SK-N-SH (cell line): ENCODE measurements at regions not wholly inside any gene's neighbourhood (a gene's known extent, or its start where the extent isn't known, plus 50 kb on each side); places are given as distances from the start of the nearest gene placed in this dataset.

Source experiments
- CTCF ChIA-PET: fragments of 300-600, 350-600 bp; formaldehyde crosslinking; extraction: SDS; loops from one replicate; lab custom pipeline; 2021; lab: Yijun Ruan, JAX
- POLR2A ChIA-PET: fragments of 350-600 bp; sonication (Branson Sonifier 250); formaldehyde crosslinking; extraction: SDS; loops from one replicate; lab custom pipeline; 2020; ENCODE audit warnings: antibody characterized with exemption, inconsistent platforms; lab: Yijun Ruan, JAX
- DNase-seq: peaks from one replicate; pipeline ENCODE4 v3.0.0; 2012
- H2AFZ ChIP-seq: fragments of 200-600 bp; sonication (generic); 2 replicates; pipeline ENCODE4 v1.8.1; 2016; ENCODE audit warnings: antibody characterized with exemption, mild to moderate bottlenecking, low read depth
- H3F3A ChIP-seq: fragments of 200-600 bp; sonication (generic); replicated peaks from 2 replicates; pipeline ENCODE3; 2016; ENCODE audit warnings: antibody characterized with exemption, mild to moderate bottlenecking; ENCODE audit not compliant: insufficient read depth
- H3K27ac ChIP-seq, 2 experiments: fragments of 200-500 bp in 1 of 2; fragments of 200-600 bp in 1 of 2; sonication (Bioruptor generic) in 1 of 2; sonication (generic), shearing (Covaris generic) in 1 of 2; 2 replicates each; pipeline versions ENCODE4 v1.5.1 to v1.6.1; 2014 to 2016; ENCODE audit warnings: low read depth in 2 of 2, inconsistent platforms in 1 of 2, low read length in 1 of 2, mild to moderate bottlenecking in 1 of 2, mixed read lengths in 1 of 2
- H3K27me3 ChIP-seq: fragments of 200-600 bp; sonication (generic), shearing (Covaris generic); 2 replicates; pipeline ENCODE4 v1.6.1; 2016; ENCODE audit warnings: mixed run types; ENCODE audit not compliant: insufficient read depth
- H3K36me3 ChIP-seq, 2 experiments: fragments of 200-500 bp in 1 of 2; fragments of 200-600 bp in 1 of 2; sonication (Bioruptor generic) in 1 of 2; sonication (generic) in 1 of 2; replicated peaks in 1 of 2; 2 replicates each; pipeline versions ENCODE3 to v1.5.1; 2014 to 2016; ENCODE audit warnings: low read length in 1 of 2, mild to moderate bottlenecking in 1 of 2; ENCODE audit not compliant: insufficient read depth in 2 of 2, control insufficient read depth in 1 of 2
- H3K4me1 ChIP-seq, 2 experiments: fragments of 200-500 bp in 1 of 2; fragments of 200-600 bp in 1 of 2; sonication (Bioruptor generic) in 1 of 2; sonication (generic), shearing (Covaris generic) in 1 of 2; 2 replicates each; pipeline versions ENCODE4 v1.5.1 to v1.6.1; 2014 to 2016; ENCODE audit warnings: low read depth in 1 of 2, low read length in 1 of 2, mixed run types in 1 of 2; ENCODE audit not compliant: insufficient read depth in 2 of 2, control insufficient read depth in 1 of 2
- H3K4me2 ChIP-seq: fragments of 200-600 bp; sonication (generic), shearing (Covaris generic); 2 replicates; pipeline ENCODE4 v1.6.1; 2017; ENCODE audit warnings: mixed run types
- H3K4me3 ChIP-seq, 2 experiments: fragments of 200-500 bp in 1 of 2; fragments of 200-600 bp in 1 of 2; sonication (Bioruptor generic) in 1 of 2; sonication (generic), shearing (Covaris generic) in 1 of 2; 2 replicates each; pipeline versions ENCODE4 v1.5.1 to v1.8.1; 2014 to 2016; ENCODE audit warnings: low read depth in 2 of 2, inconsistent platforms in 1 of 2, low read length in 1 of 2, mild to moderate bottlenecking in 1 of 2, mixed read lengths in 1 of 2, moderate library complexity in 1 of 2
- H3K79me2 ChIP-seq: fragments of 200-600 bp; sonication (generic); 2 replicates; pipeline ENCODE4 v1.8.1; 2017; ENCODE audit warnings: mild to moderate bottlenecking; ENCODE audit not compliant: insufficient read depth
- H3K9ac ChIP-seq: fragments of 200-600 bp; sonication (generic); 2 replicates; pipeline ENCODE4 v1.6.1; 2017; ENCODE audit warnings: mixed run types
- H3K9me2 ChIP-seq: fragments of 200-600 bp; sonication (generic); 2 replicates; pipeline ENCODE4 v1.6.1; 2017; ENCODE audit warnings: mixed run types
- H3K9me3 ChIP-seq: fragments of 200-600 bp; sonication (generic); 2 replicates; pipeline ENCODE4 v1.6.1; 2017; ENCODE audit warnings: mixed run types, mild to moderate bottlenecking, moderate library complexity
- H4K20me1 ChIP-seq: fragments of 200-600 bp; sonication (generic); 2 replicates; pipeline ENCODE4 v1.6.1; 2017; ENCODE audit warnings: mild to moderate bottlenecking, mixed run types; ENCODE audit not compliant: insufficient read depth
- CHD2 ChIP-seq: fragments of 150-350 bp; IDR thresholded peaks from 2 replicates; pipeline ENCODE4 v1.6.1; 2018; ENCODE audit warnings: low read length; ENCODE audit not compliant: partially characterized antibody
- ELF1 ChIP-seq: IDR thresholded peaks from 2 replicates; pipeline ENCODE4 v1.4.0; 2012
- FOXJ3 ChIP-seq: sonication (generic); formaldehyde crosslinking; IDR thresholded peaks from 2 replicates; pipeline ENCODE4 v1.5.1; 2020; ENCODE audit warnings: mild to moderate bottlenecking, missing genetic modification reagents
- POLR2AphosphoS5 ChIP-seq: IDR thresholded peaks from 2 replicates; pipeline ENCODE4 v1.6.1; 2012; ENCODE audit warnings: low read depth, low read length
- TAF1 ChIP-seq: IDR thresholded peaks from 2 replicates; pipeline ENCODE4 v1.6.1; 2012; ENCODE audit warnings: low read depth, mild to moderate bottlenecking, low read length, moderate library complexity, borderline replicate concordance
- WGBS: methylation state at CpG from one replicate; pipeline ENCODE4 v1.1.6; 2017; ENCODE audit warnings: low lambda C conversion rate; 5-methylcytosine and 5-hydroxymethylcytosine counted together
- TF ChIP-seq, protein P1 (sequence below): fragments of 200-600 bp; sonication (generic); IDR thresholded peaks from 2 replicates; pipeline ENCODE4 v1.6.1; 2017; ENCODE audit warnings: antibody characterized with exemption, mild to moderate bottlenecking, moderate library complexity
- TF ChIP-seq, protein P2 (sequence below): IDR thresholded peaks from 2 replicates; pipeline ENCODE4 v1.4.0; 2012; ENCODE audit warnings: low read depth, borderline replicate concordance
- TF ChIP-seq, protein P3 (sequence below): IDR thresholded peaks from 2 replicates; pipeline ENCODE4 v1.6.1; 2012; ENCODE audit warnings: mild to moderate bottlenecking, low read depth, low read length, moderate library complexity
- TF ChIP-seq, protein P4 (sequence below): IDR thresholded peaks from 2 replicates; pipeline ENCODE4 v1.4.0; 2012; ENCODE audit warnings: low read depth

DNA sequence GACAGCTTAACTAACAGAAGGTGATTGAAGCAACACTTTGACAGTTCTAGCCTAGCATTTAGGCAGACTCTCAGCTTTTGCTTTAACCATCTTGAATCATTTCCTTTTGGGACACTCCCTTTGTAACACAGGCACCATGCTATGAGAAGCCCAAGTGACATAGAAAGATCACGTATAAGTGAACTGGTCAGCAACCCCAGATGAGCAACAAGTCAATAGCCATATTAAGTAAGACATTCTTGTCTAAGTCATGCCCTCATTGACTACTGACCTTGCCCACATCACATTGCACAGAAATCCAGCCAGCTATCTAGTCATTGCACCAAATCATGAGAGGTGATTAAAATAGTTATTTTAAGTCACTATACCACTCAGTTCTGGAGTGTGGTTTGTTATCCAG is 476.8 kb downstream of the TRHDE start:
- H3K9me3 ChIP-seq, result no peaks in the 10 kb centered on the region

More for the DNA sequence above, 476.8 kb downstream of the TRHDE start:
- Histone ChIP-seq H3F3A (no peaks in the 10 kb centered on the region), H3K4me3 (no peak overlapping the region), H3K4me2 (no peak overlapping the region), H3K36me3 (no peaks in the 10 kb centered on the region), H3K9me2 (no peaks in the 10 kb centered on the region), H3K27ac (no peak overlapping the region), H4K20me1 (no peaks in the 10 kb centered on the region), H3K9ac (no peak overlapping the region), H3K79me2 (no peaks in the 10 kb centered on the region), H3K27me3 (no peaks in the 10 kb centered on the region), H3K4me1 (no peaks in the 10 kb centered on the region), H2AFZ (no peak overlapping the region)
- WGBS, result 86% methylated on average over 1 of the region's 1 CpG
- POLR2A ChIA-PET, result no interaction called here
- no peak for DNase-seq
- CTCF ChIA-PET, result no interaction called here
- no peak for TF ChIP-seq POLR2AphosphoS5
- TF ChIP-seq, protein P1, sequence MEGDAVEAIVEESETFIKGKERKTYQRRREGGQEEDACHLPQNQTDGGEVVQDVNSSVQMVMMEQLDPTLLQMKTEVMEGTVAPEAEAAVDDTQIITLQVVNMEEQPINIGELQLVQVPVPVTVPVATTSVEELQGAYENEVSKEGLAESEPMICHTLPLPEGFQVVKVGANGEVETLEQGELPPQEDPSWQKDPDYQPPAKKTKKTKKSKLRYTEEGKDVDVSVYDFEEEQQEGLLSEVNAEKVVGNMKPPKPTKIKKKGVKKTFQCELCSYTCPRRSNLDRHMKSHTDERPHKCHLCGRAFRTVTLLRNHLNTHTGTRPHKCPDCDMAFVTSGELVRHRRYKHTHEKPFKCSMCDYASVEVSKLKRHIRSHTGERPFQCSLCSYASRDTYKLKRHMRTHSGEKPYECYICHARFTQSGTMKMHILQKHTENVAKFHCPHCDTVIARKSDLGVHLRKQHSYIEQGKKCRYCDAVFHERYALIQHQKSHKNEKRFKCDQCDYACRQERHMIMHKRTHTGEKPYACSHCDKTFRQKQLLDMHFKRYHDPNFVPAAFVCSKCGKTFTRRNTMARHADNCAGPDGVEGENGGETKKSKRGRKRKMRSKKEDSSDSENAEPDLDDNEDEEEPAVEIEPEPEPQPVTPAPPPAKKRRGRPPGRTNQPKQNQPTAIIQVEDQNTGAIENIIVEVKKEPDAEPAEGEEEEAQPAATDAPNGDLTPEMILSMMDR, result no peak
- no peak for TF ChIP-seq ELF1
- TF ChIP-seq, protein P2, sequence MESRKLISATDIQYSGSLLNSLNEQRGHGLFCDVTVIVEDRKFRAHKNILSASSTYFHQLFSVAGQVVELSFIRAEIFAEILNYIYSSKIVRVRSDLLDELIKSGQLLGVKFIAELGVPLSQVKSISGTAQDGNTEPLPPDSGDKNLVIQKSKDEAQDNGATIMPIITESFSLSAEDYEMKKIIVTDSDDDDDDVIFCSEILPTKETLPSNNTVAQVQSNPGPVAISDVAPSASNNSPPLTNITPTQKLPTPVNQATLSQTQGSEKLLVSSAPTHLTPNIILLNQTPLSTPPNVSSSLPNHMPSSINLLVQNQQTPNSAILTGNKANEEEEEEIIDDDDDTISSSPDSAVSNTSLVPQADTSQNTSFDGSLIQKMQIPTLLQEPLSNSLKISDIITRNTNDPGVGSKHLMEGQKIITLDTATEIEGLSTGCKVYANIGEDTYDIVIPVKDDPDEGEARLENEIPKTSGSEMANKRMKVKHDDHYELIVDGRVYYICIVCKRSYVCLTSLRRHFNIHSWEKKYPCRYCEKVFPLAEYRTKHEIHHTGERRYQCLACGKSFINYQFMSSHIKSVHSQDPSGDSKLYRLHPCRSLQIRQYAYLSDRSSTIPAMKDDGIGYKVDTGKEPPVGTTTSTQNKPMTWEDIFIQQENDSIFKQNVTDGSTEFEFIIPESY, result no peak
- no peak for TF ChIP-seq CHD2
- TF ChIP-seq TAF1, result no peak
- TF ChIP-seq, protein P3, sequence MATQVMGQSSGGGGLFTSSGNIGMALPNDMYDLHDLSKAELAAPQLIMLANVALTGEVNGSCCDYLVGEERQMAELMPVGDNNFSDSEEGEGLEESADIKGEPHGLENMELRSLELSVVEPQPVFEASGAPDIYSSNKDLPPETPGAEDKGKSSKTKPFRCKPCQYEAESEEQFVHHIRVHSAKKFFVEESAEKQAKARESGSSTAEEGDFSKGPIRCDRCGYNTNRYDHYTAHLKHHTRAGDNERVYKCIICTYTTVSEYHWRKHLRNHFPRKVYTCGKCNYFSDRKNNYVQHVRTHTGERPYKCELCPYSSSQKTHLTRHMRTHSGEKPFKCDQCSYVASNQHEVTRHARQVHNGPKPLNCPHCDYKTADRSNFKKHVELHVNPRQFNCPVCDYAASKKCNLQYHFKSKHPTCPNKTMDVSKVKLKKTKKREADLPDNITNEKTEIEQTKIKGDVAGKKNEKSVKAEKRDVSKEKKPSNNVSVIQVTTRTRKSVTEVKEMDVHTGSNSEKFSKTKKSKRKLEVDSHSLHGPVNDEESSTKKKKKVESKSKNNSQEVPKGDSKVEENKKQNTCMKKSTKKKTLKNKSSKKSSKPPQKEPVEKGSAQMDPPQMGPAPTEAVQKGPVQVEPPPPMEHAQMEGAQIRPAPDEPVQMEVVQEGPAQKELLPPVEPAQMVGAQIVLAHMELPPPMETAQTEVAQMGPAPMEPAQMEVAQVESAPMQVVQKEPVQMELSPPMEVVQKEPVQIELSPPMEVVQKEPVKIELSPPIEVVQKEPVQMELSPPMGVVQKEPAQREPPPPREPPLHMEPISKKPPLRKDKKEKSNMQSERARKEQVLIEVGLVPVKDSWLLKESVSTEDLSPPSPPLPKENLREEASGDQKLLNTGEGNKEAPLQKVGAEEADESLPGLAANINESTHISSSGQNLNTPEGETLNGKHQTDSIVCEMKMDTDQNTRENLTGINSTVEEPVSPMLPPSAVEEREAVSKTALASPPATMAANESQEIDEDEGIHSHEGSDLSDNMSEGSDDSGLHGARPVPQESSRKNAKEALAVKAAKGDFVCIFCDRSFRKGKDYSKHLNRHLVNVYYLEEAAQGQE, result no peak
- TF ChIP-seq FOXJ3 (CRISPR knock-in tag), result no peak
- TF ChIP-seq, protein P4, sequence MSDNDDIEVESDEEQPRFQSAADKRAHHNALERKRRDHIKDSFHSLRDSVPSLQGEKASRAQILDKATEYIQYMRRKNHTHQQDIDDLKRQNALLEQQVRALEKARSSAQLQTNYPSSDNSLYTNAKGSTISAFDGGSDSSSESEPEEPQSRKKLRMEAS, result no peak
